H9 (cell line): ENCODE measurements at regions not wholly inside any gene's neighbourhood (a gene's known extent, or its start where the extent isn't known, plus 50 kb on each side); places are given as distances from the start of the nearest gene placed in this dataset.

Source experiments
- DNase-seq: peaks from one replicate; pipeline ENCODE4 v3.0.0-alpha.2; 2017
- H2AFZ ChIP-seq: one replicate; pipeline ENCODE4 v1.6.1; 2013; ENCODE audit warnings: mild to moderate bottlenecking, low read length, control low read depth, moderate library complexity
- H2AK5ac ChIP-seq: 2 replicates; pipeline ENCODE4 v1.6.1; 2013; ENCODE audit warnings: low read length, control low read depth, mixed read lengths; ENCODE audit not compliant: insufficient read length
- H2BK120ac ChIP-seq: one replicate; pipeline ENCODE4 v1.6.1; 2013; ENCODE audit warnings: low read depth, mild to moderate bottlenecking, low read length, control low read depth, inconsistent platforms; ENCODE audit not compliant: poor library complexity, severe bottlenecking
- H2BK12ac ChIP-seq: 2 replicates; pipeline ENCODE4 v1.6.1; 2013; ENCODE audit warnings: low read length, control low read depth, mixed read lengths, low read depth; ENCODE audit not compliant: insufficient read length
- H2BK15ac ChIP-seq: 2 replicates; pipeline ENCODE4 v1.6.1; 2013; ENCODE audit warnings: low read depth, low read length, control low read depth
- H2BK20ac ChIP-seq: one replicate; pipeline ENCODE4 v1.6.1; 2013; ENCODE audit warnings: low read depth, mild to moderate bottlenecking, low read length, control low read depth, inconsistent platforms; ENCODE audit not compliant: poor library complexity, severe bottlenecking
- H2BK5ac ChIP-seq: 2 replicates; pipeline ENCODE4 v1.6.1; 2013; ENCODE audit warnings: low read length, control low read depth, mixed read lengths; ENCODE audit not compliant: insufficient read length
- H3K14ac ChIP-seq: 2 replicates; pipeline ENCODE4 v1.6.1; 2013; ENCODE audit warnings: low read length, control low read depth; ENCODE audit not compliant: insufficient read depth
- H3K18ac ChIP-seq: 2 replicates; pipeline ENCODE4 v1.6.1; 2013; ENCODE audit warnings: low read depth, mild to moderate bottlenecking, mixed read lengths, low read length, control low read depth; ENCODE audit not compliant: insufficient read length
- H3K23ac ChIP-seq: 2 replicates; pipeline ENCODE4 v1.6.1; 2013; ENCODE audit warnings: low read length, control low read depth, mixed read lengths, low read depth; ENCODE audit not compliant: insufficient read length
- H3K23me2 ChIP-seq: 2 replicates; pipeline ENCODE4 v1.6.1; 2013; ENCODE audit warnings: low read depth, mild to moderate bottlenecking, mixed read lengths, low read length, control low read depth; ENCODE audit not compliant: insufficient read length, poor library complexity, severe bottlenecking
- H3K27ac ChIP-seq: 2 replicates; pipeline ENCODE4 v1.5.1; 2013; ENCODE audit warnings: low read length, control low read depth, mixed read lengths, low read depth; ENCODE audit not compliant: insufficient read length
- H3K27me3 ChIP-seq: 2 replicates; pipeline ENCODE4 v1.6.1; 2013; ENCODE audit warnings: low read length, control low read depth, inconsistent platforms; ENCODE audit not compliant: insufficient read depth
- H3K4ac ChIP-seq: 2 replicates; pipeline ENCODE4 v1.6.1; 2013; ENCODE audit warnings: low read depth, mild to moderate bottlenecking, control low read depth, inconsistent platforms, low read length, moderate library complexity
- H3K4me1 ChIP-seq: 2 replicates; pipeline ENCODE4 v1.6.1; 2013; ENCODE audit warnings: low read length, control low read depth, inconsistent platforms; ENCODE audit not compliant: insufficient read depth
- H3K4me2 ChIP-seq: 2 replicates; pipeline ENCODE4 v1.6.1; 2013; ENCODE audit warnings: low read length, control low read depth, mixed read lengths; ENCODE audit not compliant: insufficient read length, insufficient read depth
- H3K56ac ChIP-seq: 2 replicates; pipeline ENCODE4 v1.6.1; 2013; ENCODE audit warnings: low read depth, mild to moderate bottlenecking, mixed read lengths, low read length, control low read depth; ENCODE audit not compliant: insufficient read length
- H3K79me1 ChIP-seq: 2 replicates; pipeline ENCODE4 v1.6.1; 2013; ENCODE audit warnings: low read depth, mild to moderate bottlenecking, moderate library complexity, low read length, control low read depth, inconsistent platforms; ENCODE audit not compliant: insufficient read depth, poor library complexity, severe bottlenecking
- H3K79me2 ChIP-seq: 2 replicates; pipeline ENCODE4 v1.6.1; 2013; ENCODE audit warnings: low read length, control low read depth, inconsistent platforms; ENCODE audit not compliant: insufficient read depth
- H3K9ac ChIP-seq: 2 replicates; pipeline ENCODE4 v1.6.1; 2013; ENCODE audit warnings: low read length, control low read depth, mixed read lengths; ENCODE audit not compliant: insufficient read length; ENCODE audit errors: extremely low read depth
- H3K9me3 ChIP-seq: one replicate; pipeline ENCODE4 v1.6.1; 2013; ENCODE audit warnings: low read depth, low read length, inconsistent platforms; ENCODE audit not compliant: control insufficient read depth
- H3T11ph ChIP-seq: one replicate; pipeline ENCODE4 v1.6.1; 2013; ENCODE audit warnings: mild to moderate bottlenecking, low read length, control low read depth, inconsistent platforms
- H4K20me1 ChIP-seq: one replicate; pipeline ENCODE4 v1.6.1; 2013; ENCODE audit not compliant: control insufficient read depth, insufficient read length, insufficient read depth
- H4K5ac ChIP-seq: 2 replicates; pipeline ENCODE4 v1.6.1; 2013; ENCODE audit warnings: low read depth, mild to moderate bottlenecking, mixed read lengths, low read length, control low read depth; ENCODE audit not compliant: insufficient read length
- H4K8ac ChIP-seq: replicated peaks from 2 replicates; pipeline ENCODE4 v1.6.1; 2013; ENCODE audit warnings: low read length, control low read depth, mixed read lengths, low read depth; ENCODE audit not compliant: insufficient read length
- H4K91ac ChIP-seq: 2 replicates; pipeline ENCODE4 v1.6.1; 2013; ENCODE audit warnings: low read depth, mild to moderate bottlenecking, moderate library complexity, mixed read lengths, low read length, control low read depth; ENCODE audit not compliant: insufficient read length
- H3K27ac Mint-ChIP-seq, 3 experiments: 2 replicates in 2 of 3; 3 replicates in 1 of 3; pipeline ENCODE4 v1.8.0; 2020 to 2021; ENCODE audit warnings: mixed read lengths in 3 of 3, mild to moderate bottlenecking in 1 of 3, moderate library complexity in 1 of 3
- H3K27me3 Mint-ChIP-seq: 2 replicates; pipeline ENCODE4 v1.8.0; 2021; ENCODE audit warnings: low read depth, mild to moderate bottlenecking, moderate library complexity, mixed read lengths
- H3K36me3 Mint-ChIP-seq, 3 experiments: 2 replicates in 2 of 3; 3 replicates in 1 of 3; pipeline ENCODE4 v1.8.0; 2020 to 2021; ENCODE audit warnings: low read depth in 3 of 3, mixed read lengths in 3 of 3; ENCODE audit not compliant: insufficient read depth in 1 of 3
- H3K4me1 Mint-ChIP-seq, 2 experiments: 2 replicates each; pipeline ENCODE4 v1.8.0; 2020; ENCODE audit warnings: mixed read lengths in 2 of 2
- H3K4me3 Mint-ChIP-seq, 2 experiments: 2 replicates in 1 of 2; 3 replicates in 1 of 2; pipeline ENCODE4 v1.8.0; 2020 to 2021; ENCODE audit warnings: mild to moderate bottlenecking in 2 of 2, mixed read lengths in 2 of 2, moderate library complexity in 1 of 2
- H3K9me3 Mint-ChIP-seq, 2 experiments: 2 replicates in 1 of 2; 3 replicates in 1 of 2; pipeline ENCODE4 v1.8.0; 2020; ENCODE audit warnings: mild to moderate bottlenecking in 2 of 2, mixed read lengths in 2 of 2, moderate library complexity in 1 of 2
- CTCF ChIP-seq: fragments of 200-600 bp; sonication (generic); conservative IDR thresholded peaks from 3 replicates; pipeline ENCODE4 v1.8.0; 2021; ENCODE audit warnings: antibody characterized with exemption, mild to moderate bottlenecking
- WGBS: extraction: QIAGEN DNeasy Blood & Tissue Kit; methylation state at CpG from one replicate; pipeline ENCODE4 v1.1.7; 2013; ENCODE audit warnings: missing lambda C conversion rate, low lambda C conversion rate, mixed read lengths; ENCODE audit not compliant: insufficient read length; ENCODE audit errors: extremely low coverage; 5-methylcytosine and 5-hydroxymethylcytosine counted together

- Histone ChIP-seq H3K79me1 (no peaks in the 10 kb centered on the region), H2BK5ac (no peak overlapping the region), H3K14ac (no peak overlapping the region), H3K79me2 (no peaks in the 10 kb centered on the region), H3K56ac (no peak overlapping the region), H4K5ac (no peak overlapping the region), H4K91ac (no peak overlapping the region), H3K4ac (no peak overlapping the region), H3K4me1 (no peaks in the 10 kb centered on the region), H3K18ac (no peak overlapping the region), H2BK12ac (no peak overlapping the region), H2AK5ac (no peak overlapping the region), H2BK15ac (no peak overlapping the region), H2AFZ (no peak overlapping the region), H2BK20ac (no peak overlapping the region), H3K9me3 (no peaks in the 10 kb centered on the region), H4K8ac (no peak overlapping the region), H3T11ph (no peak overlapping the region), H3K23ac (no peak overlapping the region), H3K9ac (no peak overlapping the region), H4K20me1 (no peaks in the 10 kb centered on the region), H3K4me2 (no peak overlapping the region), H3K27me3 (no peaks in the 10 kb centered on the region), H3K27ac (no peak overlapping the region), H3K23me2 (no peaks in the 10 kb centered on the region), H2BK120ac (no peak overlapping the region)
- Mint-ChIP-seq H3K36me3 (no peaks in the 10 kb centered on the region), H3K4me1 (no peaks in the 10 kb centered on the region; a peak in 1 of 4 replicates), H3K27me3 (no peaks in the 10 kb centered on the region; the same call in none of the 2 replicates), H3K9me3 (no peaks in the 10 kb centered on the region), H3K27ac (no peak overlapping the region), H3K4me3 (no peak overlapping the region)
- WGBS, result no CpG with 5 or more reads among the region's 3 CpGs
- DNase-seq, result no peak
- peak; percentile 31; the same call in 2 of the 3 replicates for TF ChIP-seq CTCF
Measured at GRCh38 chr11:112694813-112695212, 266.4 kb upstream of the NCAM1 start.
